Uterus (tissue), 2 donors: ENCODE measurements at regions not wholly inside any gene's neighbourhood (a gene's known extent, or its start where the extent isn't known, plus 50 kb on each side); places are given as distances from the start of the nearest gene placed in this dataset.

Experiments
- CTCF ChIP-seq, 4 experiments: fragments of 200-600 bp in 2 of 4; fragments of 450-650 bp in 2 of 4; sonication (generic) in 2 of 4; IDR thresholded peaks; one replicate each; pipeline ENCODE4 v1.5.1; 2016 to 2019; ENCODE audit warnings: antibody characterized with exemption in 4 of 4, mild to moderate bottlenecking in 2 of 4, moderate library complexity in 1 of 4
- POLR2A ChIP-seq, 2 donors: fragments of 450-650 bp; IDR thresholded peaks; one replicate each; pipeline ENCODE4 v1.6.1; 2016; ENCODE audit warnings: antibody characterized with exemption in 2 of 2, mild to moderate bottlenecking in 1 of 2, moderate library complexity in 1 of 2

- TF ChIP-seq CTCF (IDR thresholded peaks at IDR 0.05) (no peak), POLR2A (IDR thresholded peaks at IDR 0.05) (no peak)
Observed at GRCh38 chr2:111660811-111661210, 223.2 kb downstream of the ANAPC1 start.
